Esophagus muscularis mucosa (tissue), 4 donors: ENCODE measurements at regions not wholly inside any gene's neighbourhood (a gene's known extent, or its start where the extent isn't known, plus 50 kb on each side); places are given as distances from the start of the nearest gene placed in this dataset.

Source experiments
- DNase-seq: peaks from one replicate; pipeline ENCODE4 v3.0.0-alpha.2; 2017; ENCODE audit errors: extremely low spot score
- H3K27ac ChIP-seq, 4 donors: fragments of 200-600 bp; sonication (generic); replicated peaks in 1 of 4; 1 replicate in 3 of 4; 2 replicates in 1 of 4; pipeline ENCODE4 v1.5.1; 2016 to 2019; ENCODE audit warnings: mild to moderate bottlenecking in 1 of 4
- H3K27me3 ChIP-seq, 4 donors: fragments of 200-600 bp; sonication (generic); one replicate each; pipeline versions ENCODE4 v1.5.1 to v1.6.0; 2016 to 2019
- H3K36me3 ChIP-seq, 4 donors: fragments of 200-600 bp; sonication (generic); one replicate each; pipeline ENCODE4 v1.5.1; 2016 to 2019
- H3K4me1 ChIP-seq, 4 donors: fragments of 200-600 bp; sonication (generic); one replicate each; pipeline ENCODE4 v1.5.1; 2016 to 2019
- H3K4me3 ChIP-seq, 4 donors: fragments of 200-600 bp; sonication (generic); 1 replicate in 2 of 4; 2 replicates in 2 of 4; pipeline ENCODE4 v1.5.1; 2016 to 2019; ENCODE audit warnings: mild to moderate bottlenecking in 4 of 4, moderate library complexity in 1 of 4
- H3K9me3 ChIP-seq, 4 donors: fragments of 200-600 bp; sonication (generic); 1 replicate in 3 of 4; 2 replicates in 1 of 4; pipeline ENCODE4 v1.5.1; 2016 to 2019
- CTCF ChIP-seq, 3 experiments: fragments of 200-600 bp in 2 of 3; fragments of 450-650 bp in 1 of 3; sonication (generic) in 2 of 3; IDR thresholded peaks; one replicate each; pipeline ENCODE4 v1.5.1; 2017 to 2019; ENCODE audit warnings: antibody characterized with exemption in 3 of 3, mild to moderate bottlenecking in 2 of 3, moderate library complexity in 1 of 3
- EP300 ChIP-seq: sonication (generic); formaldehyde crosslinking; IDR thresholded peaks from one replicate; pipeline ENCODE4 v1.6.1; 2017; ENCODE audit warnings: antibody characterized with exemption
- POLR2A ChIP-seq: fragments of 450-650 bp; IDR thresholded peaks from one replicate; pipeline ENCODE4 v1.6.1; 2017; ENCODE audit warnings: antibody characterized with exemption, moderate library complexity, mild to moderate bottlenecking, low read depth
- POLR2AphosphoS5 ChIP-seq, 2 donors: sonication (generic); formaldehyde crosslinking; IDR thresholded peaks; one replicate each; pipeline ENCODE4 v1.6.1; 2017; ENCODE audit warnings: antibody characterized with exemption in 2 of 2
- intact Hi-C: fragments of 100-400 bp; cut with DNase I; formaldehyde crosslinking; loops from one replicate; pipeline ENCODE4 v1.15.1; 2023
- small RNA-seq, 3 donors: library from RNA; depleted of rRNA; stranded (forward); fragments of <200 nt; gene quantifications; one replicate each; pipeline ENCODE3, GENCODE V24; 2016

DNA sequence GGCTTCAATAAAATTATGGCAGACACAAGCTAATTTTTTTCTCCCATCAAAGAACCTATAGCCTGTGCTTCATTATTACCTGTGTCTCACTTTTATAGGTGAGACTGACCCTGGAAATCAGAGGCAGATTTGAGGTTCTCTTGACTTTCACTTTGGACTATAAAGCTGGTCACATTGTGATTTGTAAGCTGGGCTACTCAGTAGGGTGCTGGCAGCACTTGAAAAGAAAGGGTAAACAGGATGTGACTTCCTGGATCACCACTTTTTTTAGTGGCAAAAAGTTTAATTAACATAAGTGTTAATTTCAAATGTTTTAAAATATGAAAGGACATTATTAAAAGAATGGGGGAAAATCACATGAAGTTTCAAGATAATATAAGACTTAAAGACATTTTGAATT, 50.6 kb upstream of the GATB start:
- no peak for DNase-seq
- Histone ChIP-seq H3K4me3 (no peak overlapping the region), H3K27me3 (no peaks in the 10 kb centered on the region), H3K9me3 (no peaks in the 10 kb centered on the region), H3K27ac (no peak overlapping the region), H3K4me1 (peaks cover 11 to 17% (median 13%) of the 10 kb centered on the region in 4 donors), H3K36me3 (no peaks in the 10 kb centered on the region)
- intact Hi-C loops: no loop called here
- TF ChIP-seq CTCF (IDR thresholded peaks at IDR 0.05) (no peak), POLR2AphosphoS5 (IDR thresholded peaks at IDR 0.05) (no peak), EP300 (no peak), POLR2A (no peak)

Small RNA genes lying in the stretch of these regions (small RNA-seq; reads per million reads assigned to genes)
- gene RN7SL446P (0 reads per million in 3 donors), gene RNA5SP169 (0 reads per million in 3 donors)
